Endothelial cell of umbilical vein (primary cell): ENCODE measurements at regions not wholly inside any gene's neighbourhood (a gene's known extent, or its start where the extent isn't known, plus 50 kb on each side); places are given as distances from the start of the nearest gene placed in this dataset.

Source experiments
- CTCF ChIP-seq, 2 donors: IDR thresholded peaks; 1 replicate in 1 of 2; 2 replicates in 1 of 2; pipeline ENCODE4 v1.5.1; 2011; ENCODE audit warnings: low read length in 2 of 2, mild to moderate bottlenecking in 2 of 2, moderate library complexity in 2 of 2, control low read depth in 1 of 2, inconsistent platforms in 1 of 2, low read depth in 1 of 2; ENCODE audit not compliant: insufficient read depth in 1 of 2; ENCODE audit errors: extremely low read depth in 1 of 2
- EZH2 ChIP-seq: IDR thresholded peaks from 2 replicates; pipeline ENCODE4 v1.6.1; 2012; ENCODE audit warnings: borderline replicate concordance, low read depth, mild to moderate bottlenecking, moderate library complexity, low read length, inconsistent platforms; ENCODE audit not compliant: severe bottlenecking
- FOS ChIP-seq: IDR thresholded peaks from 2 replicates; pipeline ENCODE4 v1.6.1; 2011; ENCODE audit warnings: mild to moderate bottlenecking, low read length, moderate library complexity, borderline replicate concordance; ENCODE audit not compliant: insufficient read depth
- GATA2 ChIP-seq: IDR thresholded peaks from 2 replicates; pipeline ENCODE4 v1.7.0; 2011; ENCODE audit warnings: low read depth, mild to moderate bottlenecking, moderate library complexity, mixed read lengths, low read length; ENCODE audit not compliant: insufficient read length, insufficient read depth
- JUN ChIP-seq: IDR thresholded peaks from 2 replicates; pipeline ENCODE4 v1.6.1; 2011; ENCODE audit warnings: borderline replicate concordance, low read depth; ENCODE audit not compliant: insufficient read length, insufficient read depth
- MAX ChIP-seq: IDR thresholded peaks from 2 replicates; pipeline ENCODE4 v1.6.1; 2011; ENCODE audit not compliant: insufficient read depth, insufficient read length
- MYC ChIP-seq: IDR thresholded peaks from one replicate; pipeline ENCODE4 v1.6.1; 2011; ENCODE audit warnings: mild to moderate bottlenecking, low read depth, low read length
- POLR2A ChIP-seq: IDR thresholded peaks from 2 replicates; pipeline ENCODE4 v1.6.1; 2012; ENCODE audit warnings: low read depth, mild to moderate bottlenecking, control low read depth, low read length
- POLR2AphosphoS5 ChIP-seq: IDR thresholded peaks from 2 replicates; pipeline ENCODE4 v1.6.1; 2012; ENCODE audit warnings: low read depth, mild to moderate bottlenecking, control low read depth, low read length, moderate library complexity; ENCODE audit not compliant: insufficient read depth

DNA sequence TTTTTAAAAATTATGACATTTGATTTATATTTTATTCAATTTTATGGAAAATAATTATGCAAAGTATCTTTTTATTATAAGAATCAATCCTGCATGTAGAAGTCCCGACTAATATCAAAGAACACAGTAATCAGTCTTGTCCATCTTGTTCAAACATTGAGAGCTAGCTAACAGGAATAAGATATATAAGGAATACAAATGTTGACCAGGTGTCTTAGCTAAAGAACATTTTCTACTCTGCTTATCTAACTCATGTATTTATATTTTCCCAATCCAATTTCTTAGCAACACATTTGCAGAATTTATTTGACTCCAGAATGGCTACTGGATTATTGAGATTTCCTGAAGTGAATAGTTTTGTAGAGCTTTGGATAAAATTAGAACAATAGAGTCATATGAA lies 61.5 kb upstream of the NR3C2 start:
- TF ChIP-seq EZH2 (no peak), CTCF (IDR thresholded peaks at IDR 0.05; ENCODE audit: extremely low read depth in 1 of 2, insufficient read depth in 1 of 2, low read depth in 1 of 2, low read length in 2 of 2) (no peak), POLR2A (no peak), MYC (no peak), POLR2AphosphoS5 (no peak), MAX (no peak), FOS (no peak), GATA2 (no peak), JUN (no peak)
